ENCODE measurements at regions not wholly inside any gene's neighbourhood (a gene's known extent, or its start where the extent isn't known, plus 50 kb on each side); places are given as distances from the start of the nearest gene placed in this dataset.

GRCh38 chr3:164352991-164353390 lies 725.3 kb downstream of the SI start:
- ChIA-PET CTCF (no interaction called here), POLR2A (no interaction called here)
- H3K27me3 ChIP-seq (ENCODE audit: insufficient read depth) = no peaks in the 10 kb centered on the region
- no peaks in the 10 kb centered on the region for H3F3A ChIP-seq (replicated peaks; ENCODE audit: insufficient read depth)
- TF ChIP-seq FOXJ3 (CRISPR knock-in tag; IDR thresholded peaks at IDR 0.05) = no peak
- no peak for TF ChIP-seq IRF3 (IDR thresholded peaks at IDR 0.05; ENCODE audit: low read depth, low read length)
- TF ChIP-seq, protein P1, sequence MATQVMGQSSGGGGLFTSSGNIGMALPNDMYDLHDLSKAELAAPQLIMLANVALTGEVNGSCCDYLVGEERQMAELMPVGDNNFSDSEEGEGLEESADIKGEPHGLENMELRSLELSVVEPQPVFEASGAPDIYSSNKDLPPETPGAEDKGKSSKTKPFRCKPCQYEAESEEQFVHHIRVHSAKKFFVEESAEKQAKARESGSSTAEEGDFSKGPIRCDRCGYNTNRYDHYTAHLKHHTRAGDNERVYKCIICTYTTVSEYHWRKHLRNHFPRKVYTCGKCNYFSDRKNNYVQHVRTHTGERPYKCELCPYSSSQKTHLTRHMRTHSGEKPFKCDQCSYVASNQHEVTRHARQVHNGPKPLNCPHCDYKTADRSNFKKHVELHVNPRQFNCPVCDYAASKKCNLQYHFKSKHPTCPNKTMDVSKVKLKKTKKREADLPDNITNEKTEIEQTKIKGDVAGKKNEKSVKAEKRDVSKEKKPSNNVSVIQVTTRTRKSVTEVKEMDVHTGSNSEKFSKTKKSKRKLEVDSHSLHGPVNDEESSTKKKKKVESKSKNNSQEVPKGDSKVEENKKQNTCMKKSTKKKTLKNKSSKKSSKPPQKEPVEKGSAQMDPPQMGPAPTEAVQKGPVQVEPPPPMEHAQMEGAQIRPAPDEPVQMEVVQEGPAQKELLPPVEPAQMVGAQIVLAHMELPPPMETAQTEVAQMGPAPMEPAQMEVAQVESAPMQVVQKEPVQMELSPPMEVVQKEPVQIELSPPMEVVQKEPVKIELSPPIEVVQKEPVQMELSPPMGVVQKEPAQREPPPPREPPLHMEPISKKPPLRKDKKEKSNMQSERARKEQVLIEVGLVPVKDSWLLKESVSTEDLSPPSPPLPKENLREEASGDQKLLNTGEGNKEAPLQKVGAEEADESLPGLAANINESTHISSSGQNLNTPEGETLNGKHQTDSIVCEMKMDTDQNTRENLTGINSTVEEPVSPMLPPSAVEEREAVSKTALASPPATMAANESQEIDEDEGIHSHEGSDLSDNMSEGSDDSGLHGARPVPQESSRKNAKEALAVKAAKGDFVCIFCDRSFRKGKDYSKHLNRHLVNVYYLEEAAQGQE (IDR thresholded peaks at IDR 0.05; ENCODE audit: low read depth, low read length) = no peak
- TF ChIP-seq TCF12 (IDR thresholded peaks at IDR 0.05) = no peak
- no peak for TF ChIP-seq SIN3A (IDR thresholded peaks at IDR 0.05; ENCODE audit: borderline replicate concordance, low read depth, low read length)
- TF ChIP-seq, protein P2, sequence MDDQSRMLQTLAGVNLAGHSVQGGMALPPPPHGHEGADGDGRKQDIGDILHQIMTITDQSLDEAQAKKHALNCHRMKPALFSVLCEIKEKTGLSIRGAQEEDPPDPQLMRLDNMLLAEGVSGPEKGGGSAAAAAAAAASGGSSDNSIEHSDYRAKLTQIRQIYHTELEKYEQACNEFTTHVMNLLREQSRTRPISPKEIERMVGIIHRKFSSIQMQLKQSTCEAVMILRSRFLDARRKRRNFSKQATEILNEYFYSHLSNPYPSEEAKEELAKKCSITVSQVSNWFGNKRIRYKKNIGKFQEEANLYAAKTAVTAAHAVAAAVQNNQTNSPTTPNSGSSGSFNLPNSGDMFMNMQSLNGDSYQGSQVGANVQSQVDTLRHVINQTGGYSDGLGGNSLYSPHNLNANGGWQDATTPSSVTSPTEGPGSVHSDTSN (IDR thresholded peaks at IDR 0.05) = no peak
- no peak for TF ChIP-seq MAX (IDR thresholded peaks at IDR 0.05; ENCODE audit: low read depth)
- no peaks in the 10 kb centered on the region for H4K20me1 ChIP-seq (ENCODE audit: insufficient read depth)
- no peak overlapping the region for H2AFZ ChIP-seq (ENCODE audit: low read depth)
- H3K79me2 ChIP-seq (ENCODE audit: insufficient read depth) = no peaks in the 10 kb centered on the region
- no peak overlapping the region for H3K4me3 ChIP-seq (ENCODE audit: low read depth in 2 of 2, low read length in 1 of 2)
- H3K4me2 ChIP-seq = no peak overlapping the region
- H3K4me1 ChIP-seq (ENCODE audit: control insufficient read depth in 1 of 2, insufficient read depth in 2 of 2, low read depth in 1 of 2, low read length in 1 of 2) = no peaks in the 10 kb centered on the region
- H3K9me3 ChIP-seq = peaks cover 5% of the 10 kb centered on the region; the same call in 1 of the 2 replicates
- no peak for DNase-seq
- H3K9ac ChIP-seq = no peak overlapping the region
- no peak overlapping the region for H3K27ac ChIP-seq (ENCODE audit: low read depth in 2 of 2, low read length in 1 of 2)
- no peaks in the 10 kb centered on the region for H3K36me3 ChIP-seq (replicated peaks in 1 of 2; ENCODE audit: control insufficient read depth in 1 of 2, insufficient read depth in 2 of 2, low read length in 1 of 2)
- no peaks in the 10 kb centered on the region for H3K9me2 ChIP-seq

DNA sequence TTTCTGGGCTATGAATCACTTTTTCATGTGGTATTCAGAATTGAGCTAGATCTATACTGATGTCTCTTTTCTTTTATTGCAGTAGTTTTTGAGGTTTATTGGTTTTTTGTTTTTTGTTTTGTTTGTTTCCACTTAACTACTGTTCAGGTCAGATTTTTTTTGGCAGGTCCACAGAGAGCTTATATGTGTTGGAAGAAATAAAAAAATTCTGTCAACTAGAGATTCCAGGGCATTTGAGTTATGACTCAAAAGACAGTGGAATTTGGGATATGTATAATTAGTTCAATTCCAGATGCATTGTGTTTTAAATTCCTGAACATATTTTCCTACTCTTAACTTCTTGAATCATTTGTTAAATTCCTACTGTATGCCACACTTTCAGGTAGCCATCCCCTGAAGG lies 727.2 kb downstream of the SI start:
- Histone ChIP-seq H3K36me3 (replicated peaks in 1 of 2; ENCODE audit: control insufficient read depth in 1 of 2, insufficient read depth in 2 of 2, low read length in 1 of 2) (no peaks in the 10 kb centered on the region), H3K27ac (ENCODE audit: low read depth in 2 of 2, low read length in 1 of 2) (no peak overlapping the region), H3K4me1 (ENCODE audit: control insufficient read depth in 1 of 2, insufficient read depth in 2 of 2, low read depth in 1 of 2, low read length in 1 of 2) (no peaks in the 10 kb centered on the region), H3F3A (replicated peaks; ENCODE audit: insufficient read depth) (no peaks in the 10 kb centered on the region), H3K4me3 (ENCODE audit: low read depth in 2 of 2, low read length in 1 of 2) (no peak overlapping the region), H2AFZ (ENCODE audit: low read depth) (no peak overlapping the region), H3K79me2 (ENCODE audit: insufficient read depth) (no peaks in the 10 kb centered on the region), H3K9me2 (no peaks in the 10 kb centered on the region), H3K9me3 (peaks cover 5% of the 10 kb centered on the region; the same call in 1 of the 2 replicates), H3K27me3 (ENCODE audit: insufficient read depth) (no peaks in the 10 kb centered on the region), H3K9ac (no peak overlapping the region), H4K20me1 (ENCODE audit: insufficient read depth) (no peaks in the 10 kb centered on the region), H3K4me2 (no peak overlapping the region)
- POLR2A ChIA-PET = interaction anchor here (0.6 kb wide), 1 partner anchor 18 kb away, joined by 4 read pairs; no protein-coding TSS in a partner anchor
- DNase-seq = no peak
- CTCF ChIA-PET = no interaction called here
- TF ChIP-seq, protein P3, sequence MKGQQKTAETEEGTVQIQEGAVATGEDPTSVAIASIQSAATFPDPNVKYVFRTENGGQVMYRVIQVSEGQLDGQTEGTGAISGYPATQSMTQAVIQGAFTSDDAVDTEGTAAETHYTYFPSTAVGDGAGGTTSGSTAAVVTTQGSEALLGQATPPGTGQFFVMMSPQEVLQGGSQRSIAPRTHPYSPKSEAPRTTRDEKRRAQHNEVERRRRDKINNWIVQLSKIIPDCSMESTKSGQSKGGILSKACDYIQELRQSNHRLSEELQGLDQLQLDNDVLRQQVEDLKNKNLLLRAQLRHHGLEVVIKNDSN (IDR thresholded peaks at IDR 0.05; ENCODE audit: borderline replicate concordance, low read depth) = no peak
- TF ChIP-seq ELF1 (IDR thresholded peaks at IDR 0.05) (no peak), SMC3 (IDR thresholded peaks at IDR 0.05; ENCODE audit: low read depth, low read length) (no peak), NFIC (IDR thresholded peaks at IDR 0.05; ENCODE audit: borderline replicate concordance) (no peak), RAD21 (IDR thresholded peaks at IDR 0.05; ENCODE audit: low read length) (no peak), GATA2 (CRISPR knock-in tag; IDR thresholded peaks at IDR 0.05) (no peak), NRF1 (IDR thresholded peaks at IDR 0.05; ENCODE audit: low read depth, low read length) (no peak), YY1 (IDR thresholded peaks at IDR 0.05; ENCODE audit: low read depth) (no peak), RCOR1 (IDR thresholded peaks at IDR 0.05; ENCODE audit: low read length) (no peak)
- TF ChIP-seq, protein P4, sequence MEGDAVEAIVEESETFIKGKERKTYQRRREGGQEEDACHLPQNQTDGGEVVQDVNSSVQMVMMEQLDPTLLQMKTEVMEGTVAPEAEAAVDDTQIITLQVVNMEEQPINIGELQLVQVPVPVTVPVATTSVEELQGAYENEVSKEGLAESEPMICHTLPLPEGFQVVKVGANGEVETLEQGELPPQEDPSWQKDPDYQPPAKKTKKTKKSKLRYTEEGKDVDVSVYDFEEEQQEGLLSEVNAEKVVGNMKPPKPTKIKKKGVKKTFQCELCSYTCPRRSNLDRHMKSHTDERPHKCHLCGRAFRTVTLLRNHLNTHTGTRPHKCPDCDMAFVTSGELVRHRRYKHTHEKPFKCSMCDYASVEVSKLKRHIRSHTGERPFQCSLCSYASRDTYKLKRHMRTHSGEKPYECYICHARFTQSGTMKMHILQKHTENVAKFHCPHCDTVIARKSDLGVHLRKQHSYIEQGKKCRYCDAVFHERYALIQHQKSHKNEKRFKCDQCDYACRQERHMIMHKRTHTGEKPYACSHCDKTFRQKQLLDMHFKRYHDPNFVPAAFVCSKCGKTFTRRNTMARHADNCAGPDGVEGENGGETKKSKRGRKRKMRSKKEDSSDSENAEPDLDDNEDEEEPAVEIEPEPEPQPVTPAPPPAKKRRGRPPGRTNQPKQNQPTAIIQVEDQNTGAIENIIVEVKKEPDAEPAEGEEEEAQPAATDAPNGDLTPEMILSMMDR (IDR thresholded peaks at IDR 0.05) = no peak
- TF ChIP-seq, protein P2 (IDR thresholded peaks at IDR 0.05) = no peak

Data from SK-N-SH (cell line).